SK-N-SH (cell line): ENCODE measurements at regions not wholly inside any gene's neighbourhood (a gene's known extent, or its start where the extent isn't known, plus 50 kb on each side); places are given as distances from the start of the nearest gene placed in this dataset.

Source experiments
- CTCF ChIA-PET: fragments of 300-600, 350-600 bp; formaldehyde crosslinking; extraction: SDS; loops from one replicate; lab custom pipeline; 2021; lab: Yijun Ruan, JAX
- POLR2A ChIA-PET: fragments of 350-600 bp; sonication (Branson Sonifier 250); formaldehyde crosslinking; extraction: SDS; loops from one replicate; lab custom pipeline; 2020; ENCODE audit warnings: antibody characterized with exemption, inconsistent platforms; lab: Yijun Ruan, JAX
- DNase-seq: peaks from one replicate; pipeline ENCODE4 v3.0.0; 2012
- H2AFZ ChIP-seq: fragments of 200-600 bp; sonication (generic); 2 replicates; pipeline ENCODE4 v1.8.1; 2016; ENCODE audit warnings: antibody characterized with exemption, mild to moderate bottlenecking, low read depth
- H3F3A ChIP-seq: fragments of 200-600 bp; sonication (generic); replicated peaks from 2 replicates; pipeline ENCODE3; 2016; ENCODE audit warnings: antibody characterized with exemption, mild to moderate bottlenecking; ENCODE audit not compliant: insufficient read depth
- H3K27ac ChIP-seq, 2 experiments: fragments of 200-500 bp in 1 of 2; fragments of 200-600 bp in 1 of 2; sonication (Bioruptor generic) in 1 of 2; sonication (generic), shearing (Covaris generic) in 1 of 2; 2 replicates each; pipeline versions ENCODE4 v1.5.1 to v1.6.1; 2014 to 2016; ENCODE audit warnings: low read depth in 2 of 2, inconsistent platforms in 1 of 2, low read length in 1 of 2, mild to moderate bottlenecking in 1 of 2, mixed read lengths in 1 of 2
- H3K27me3 ChIP-seq: fragments of 200-600 bp; sonication (generic), shearing (Covaris generic); 2 replicates; pipeline ENCODE4 v1.6.1; 2016; ENCODE audit warnings: mixed run types; ENCODE audit not compliant: insufficient read depth
- H3K36me3 ChIP-seq, 2 experiments: fragments of 200-500 bp in 1 of 2; fragments of 200-600 bp in 1 of 2; sonication (Bioruptor generic) in 1 of 2; sonication (generic) in 1 of 2; replicated peaks in 1 of 2; 2 replicates each; pipeline versions ENCODE3 to v1.5.1; 2014 to 2016; ENCODE audit warnings: low read length in 1 of 2, mild to moderate bottlenecking in 1 of 2; ENCODE audit not compliant: insufficient read depth in 2 of 2, control insufficient read depth in 1 of 2
- H3K4me1 ChIP-seq, 2 experiments: fragments of 200-500 bp in 1 of 2; fragments of 200-600 bp in 1 of 2; sonication (Bioruptor generic) in 1 of 2; sonication (generic), shearing (Covaris generic) in 1 of 2; 2 replicates each; pipeline versions ENCODE4 v1.5.1 to v1.6.1; 2014 to 2016; ENCODE audit warnings: low read depth in 1 of 2, low read length in 1 of 2, mixed run types in 1 of 2; ENCODE audit not compliant: insufficient read depth in 2 of 2, control insufficient read depth in 1 of 2
- H3K4me2 ChIP-seq: fragments of 200-600 bp; sonication (generic), shearing (Covaris generic); 2 replicates; pipeline ENCODE4 v1.6.1; 2017; ENCODE audit warnings: mixed run types
- H3K4me3 ChIP-seq, 2 experiments: fragments of 200-500 bp in 1 of 2; fragments of 200-600 bp in 1 of 2; sonication (Bioruptor generic) in 1 of 2; sonication (generic), shearing (Covaris generic) in 1 of 2; 2 replicates each; pipeline versions ENCODE4 v1.5.1 to v1.8.1; 2014 to 2016; ENCODE audit warnings: low read depth in 2 of 2, inconsistent platforms in 1 of 2, low read length in 1 of 2, mild to moderate bottlenecking in 1 of 2, mixed read lengths in 1 of 2, moderate library complexity in 1 of 2
- H3K79me2 ChIP-seq: fragments of 200-600 bp; sonication (generic); 2 replicates; pipeline ENCODE4 v1.8.1; 2017; ENCODE audit warnings: mild to moderate bottlenecking; ENCODE audit not compliant: insufficient read depth
- H3K9ac ChIP-seq: fragments of 200-600 bp; sonication (generic); 2 replicates; pipeline ENCODE4 v1.6.1; 2017; ENCODE audit warnings: mixed run types
- H3K9me2 ChIP-seq: fragments of 200-600 bp; sonication (generic); 2 replicates; pipeline ENCODE4 v1.6.1; 2017; ENCODE audit warnings: mixed run types
- H3K9me3 ChIP-seq: fragments of 200-600 bp; sonication (generic); 2 replicates; pipeline ENCODE4 v1.6.1; 2017; ENCODE audit warnings: mixed run types, mild to moderate bottlenecking, moderate library complexity
- H4K20me1 ChIP-seq: fragments of 200-600 bp; sonication (generic); 2 replicates; pipeline ENCODE4 v1.6.1; 2017; ENCODE audit warnings: mild to moderate bottlenecking, mixed run types; ENCODE audit not compliant: insufficient read depth
- ELF1 ChIP-seq: IDR thresholded peaks from 2 replicates; pipeline ENCODE4 v1.4.0; 2012
- EP300 ChIP-seq, 2 experiments: IDR thresholded peaks; 2 replicates each; pipeline versions ENCODE4 v1.4.0 to v1.6.1; 2012; ENCODE audit warnings: borderline replicate concordance in 1 of 2, low read depth in 1 of 2, low read length in 1 of 2
- EZH2phosphoT487 ChIP-seq: fragments of 200-600 bp; sonication (generic); IDR thresholded peaks from 2 replicates; pipeline ENCODE4 v1.6.1; 2017; ENCODE audit warnings: low read depth, mixed run types, mild to moderate bottlenecking, antibody characterized with exemption, moderate library complexity, borderline replicate concordance
- FOXM1 ChIP-seq: IDR thresholded peaks from 2 replicates; pipeline ENCODE4 v1.4.0; 2012; ENCODE audit warnings: low read depth, mild to moderate bottlenecking
- IRF3 ChIP-seq: fragments of 150-350 bp; IDR thresholded peaks from 2 replicates; pipeline ENCODE4 v1.6.1; 2016; ENCODE audit warnings: mild to moderate bottlenecking, low read depth, low read length
- JUND ChIP-seq: IDR thresholded peaks from 2 replicates; pipeline ENCODE4 v1.4.0; 2012
- MAX ChIP-seq: IDR thresholded peaks from 2 replicates; pipeline ENCODE4 v1.4.0; 2012; ENCODE audit warnings: low read depth
- NFIC ChIP-seq: IDR thresholded peaks from 2 replicates; pipeline ENCODE4 v1.4.0; 2012; ENCODE audit warnings: borderline replicate concordance
- RAD21 ChIP-seq: IDR thresholded peaks from 2 replicates; pipeline ENCODE4 v1.6.1; 2012; ENCODE audit warnings: mild to moderate bottlenecking, low read length
- RCOR1 ChIP-seq: fragments of 150-350 bp; IDR thresholded peaks from 2 replicates; pipeline ENCODE4 v1.6.1; 2017; ENCODE audit warnings: antibody characterized with exemption, low read length
- REST ChIP-seq: IDR thresholded peaks from 2 replicates; pipeline ENCODE4 v1.6.1; 2012; ENCODE audit warnings: mild to moderate bottlenecking, low read depth, low read length, moderate library complexity
- RFX5 ChIP-seq: IDR thresholded peaks from 2 replicates; pipeline ENCODE4 v1.6.1; 2012; ENCODE audit warnings: mild to moderate bottlenecking, improper control_type of control experiment, low read length
- RXRA ChIP-seq: IDR thresholded peaks from 2 replicates; pipeline ENCODE4 v1.4.0; 2012; ENCODE audit warnings: low read depth, mild to moderate bottlenecking, borderline replicate concordance
- SIN3A ChIP-seq: IDR thresholded peaks from 2 replicates; pipeline ENCODE4 v1.6.1; 2012; ENCODE audit warnings: low read depth, mild to moderate bottlenecking, low read length, moderate library complexity, borderline replicate concordance
- SMC3 ChIP-seq: IDR thresholded peaks from 2 replicates; pipeline ENCODE4 v1.6.1; 2012; ENCODE audit warnings: low read depth, low read length, improper control_type of control experiment
- TAF1 ChIP-seq: IDR thresholded peaks from 2 replicates; pipeline ENCODE4 v1.6.1; 2012; ENCODE audit warnings: low read depth, mild to moderate bottlenecking, low read length, moderate library complexity, borderline replicate concordance
- TEAD4 ChIP-seq: IDR thresholded peaks from 2 replicates; pipeline ENCODE4 v1.4.0; 2012; ENCODE audit warnings: mild to moderate bottlenecking, borderline replicate concordance; ENCODE audit not compliant: insufficient read depth
- USF2 ChIP-seq: fragments of 150-350 bp; IDR thresholded peaks from 2 replicates; pipeline ENCODE4 v1.6.1; 2017; ENCODE audit warnings: antibody characterized with exemption, low read length, low read depth, borderline replicate concordance
- ZBTB33 ChIP-seq: IDR thresholded peaks from 2 replicates; pipeline ENCODE4 v1.4.0; 2012; ENCODE audit warnings: low read depth, borderline replicate concordance
- WGBS: methylation state at CpG from one replicate; pipeline ENCODE4 v1.1.6; 2017; ENCODE audit warnings: low lambda C conversion rate; 5-methylcytosine and 5-hydroxymethylcytosine counted together

GRCh38 chr20:55456316-55456940 lies 548.9 kb downstream of the CBLN4 start:
- Histone ChIP-seq H3K27me3 (no peaks in the 10 kb centered on the region), H3K4me3 (no peak overlapping the region), H3K9me3 (no peaks in the 10 kb centered on the region), H2AFZ (no peak overlapping the region), H3K36me3 (no peaks in the 10 kb centered on the region), H3K27ac (no peak overlapping the region), H3K4me2 (no peak overlapping the region), H3K9me2 (peaks cover 4% of the 10 kb centered on the region; the same call in 1 of the 2 replicates), H3K4me1 (no peaks in the 10 kb centered on the region), H4K20me1 (no peaks in the 10 kb centered on the region), H3F3A (no peaks in the 10 kb centered on the region), H3K79me2 (no peaks in the 10 kb centered on the region), H3K9ac (no peak overlapping the region)
- no peak for TF ChIP-seq MAX
- TF ChIP-seq RFX5: no peak
- no peak for TF ChIP-seq EZH2phosphoT487
- no peak for TF ChIP-seq RCOR1
- no peak for TF ChIP-seq IRF3
- no peak for TF ChIP-seq SMC3
- TF ChIP-seq REST: no peak
- TF ChIP-seq TAF1: no peak
- TF ChIP-seq USF2: no peak
- TF ChIP-seq RXRA: no peak
- TF ChIP-seq EP300 (IDR thresholded peaks at IDR 0.05; ENCODE audit: borderline replicate concordance in 1 of 2, low read depth in 1 of 2, low read length in 1 of 2): no peak
- no peak for TF ChIP-seq JUND
- TF ChIP-seq ZBTB33: no peak
- no peak for TF ChIP-seq FOXM1
- no peak for TF ChIP-seq RAD21
- no peak for TF ChIP-seq TEAD4
- no peak for TF ChIP-seq ELF1
- TF ChIP-seq SIN3A: no peak
- no peak for TF ChIP-seq NFIC
- 29% methylated on average over 1 of the region's 1 CpG for WGBS
- POLR2A ChIA-PET: no interaction called here
- no peak for DNase-seq
- CTCF ChIA-PET: no interaction called here
